HepG2 (cell line): ENCODE measurements at regions not wholly inside any gene's neighbourhood (a gene's known extent, or its start where the extent isn't known, plus 50 kb on each side); places are given as distances from the start of the nearest gene placed in this dataset.
"Not testable (repeated sequence)": the region's sequence is repeated elsewhere in the genome, so short reads cannot be mapped to it uniquely, and the experiment has no call there.

Experiments
- ATAC-seq: fragments of 200-7000 bp; cut with Tn5 transposase; 3 replicates; pipeline ENCODE4 v1.9.1; 2020; ENCODE audit warnings: mild to moderate bottlenecking, moderate library complexity
- BruUV-seq: library from RNA; stranded (reverse); fragments of 400-500 nt; replicated peaks from 2 replicates; lab custom pipeline; 2021; lab: Mats Ljungman, UMichigan
- CTCF ChIA-PET: fragments of 300-600 bp; formaldehyde crosslinking; extraction: SDS; loops from one replicate; lab custom pipeline; 2021; ENCODE audit warnings: low total read pairs, inconsistent platforms, low intra/inter-chr PET ratio; lab: Yijun Ruan, JAX
- POLR2A ChIA-PET: fragments of 350-600 bp; sonication (Branson Sonifier 250); formaldehyde crosslinking; loops from one replicate; lab custom pipeline; 2020; ENCODE audit warnings: antibody characterized with exemption, inconsistent platforms; lab: Yijun Ruan, JAX
- DNase-seq: peaks from one replicate; pipeline ENCODE4 v3.0.0-alpha.2; 2015; ENCODE audit warnings: low spot score
- FAIRE-seq: peaks from 3 replicates; lab custom pipeline; 2011; peaks lifted over from hg19 to GRCh38; lab: Jason Lieb, UNC
- H2AFZ ChIP-seq: one replicate; pipeline ENCODE4 v1.6.1; 2011; ENCODE audit warnings: low read length, inconsistent platforms
- H3K27ac ChIP-seq: fragments of 300-600 bp; 3 replicates; pipeline ENCODE4 v1.8.0; 2011; ENCODE audit warnings: mixed run types, mild to moderate bottlenecking, mixed read lengths, low read length, inconsistent platforms; ENCODE audit not compliant: insufficient read depth; ENCODE audit errors: extremely low read length
- H3K27me3 ChIP-seq, 2 experiments: fragments of 200-600 bp in 1 of 2; 2 replicates in 1 of 2; 3 replicates in 1 of 2; pipeline versions ENCODE4 v1.6.0 to v1.8.0; 2011; ENCODE audit warnings: low read length in 2 of 2, mild to moderate bottlenecking in 2 of 2, moderate library complexity in 2 of 2, inconsistent platforms in 1 of 2; ENCODE audit not compliant: insufficient read depth in 2 of 2, control insufficient read depth in 1 of 2
- H3K36me3 ChIP-seq, 2 experiments: fragments of 200-600 bp in 1 of 2; replicated peaks in 1 of 2; 2 replicates in 1 of 2; 3 replicates in 1 of 2; pipeline versions ENCODE4 v1.5.1 to v1.8.0; 2011; ENCODE audit warnings: low read length in 2 of 2, inconsistent platforms in 1 of 2; ENCODE audit not compliant: insufficient read depth in 2 of 2, control insufficient read depth in 1 of 2
- H3K4me1 ChIP-seq: 2 replicates; pipeline ENCODE4 v1.5.1; 2012; ENCODE audit warnings: low read length, inconsistent platforms; ENCODE audit not compliant: insufficient read depth
- H3K4me2 ChIP-seq: 2 replicates; pipeline ENCODE4 v1.6.0; 2011; ENCODE audit warnings: low read depth, low read length, inconsistent platforms
- H3K4me3 ChIP-seq, 3 experiments: fragments of 200-600 bp in 1 of 3; sonication (generic), shearing (Covaris generic) in 1 of 3; replicated peaks in 1 of 3; 2 replicates each; pipeline ENCODE4 v1.5.1; 2011 to 2016; ENCODE audit warnings: low read length in 3 of 3, inconsistent platforms in 2 of 3, low read depth in 2 of 3, mild to moderate bottlenecking in 2 of 3, control low read depth in 1 of 3, mixed read lengths in 1 of 3; ENCODE audit not compliant: insufficient read depth in 1 of 3
- H3K79me2 ChIP-seq: one replicate; pipeline ENCODE4 v1.6.1; 2011; ENCODE audit warnings: low read length, inconsistent platforms; ENCODE audit not compliant: insufficient read depth
- H3K9ac ChIP-seq: 2 replicates; pipeline ENCODE4 v1.6.0; 2011; ENCODE audit warnings: mild to moderate bottlenecking, low read depth, low read length, inconsistent platforms; ENCODE audit not compliant: insufficient read depth
- H3K9me3 ChIP-seq: 2 replicates; pipeline ENCODE4 v1.5.1; 2012; ENCODE audit warnings: mild to moderate bottlenecking, low read length
- H4K20me1 ChIP-seq: 2 replicates; pipeline ENCODE4 v1.6.0; 2011; ENCODE audit warnings: inconsistent platforms, mild to moderate bottlenecking, low read length, moderate library complexity; ENCODE audit not compliant: insufficient read depth
- AGO2 ChIP-seq: fragments of 200-400 bp; formaldehyde crosslinking; optimal IDR thresholded peaks from 2 replicates; pipeline ENCODE3; 2017; ENCODE audit warnings: mild to moderate bottlenecking, low read depth, low read length, moderate library complexity
- BRD4 ChIP-seq: sonication (generic); formaldehyde crosslinking; IDR thresholded peaks from 2 replicates; pipeline ENCODE4 v1.4.0; 2020; ENCODE audit warnings: missing genetic modification reagents
- GTF3A ChIP-seq: sonication (generic); formaldehyde crosslinking; conservative IDR thresholded peaks from 2 replicates; pipeline ENCODE4 v1.4.0; 2020; ENCODE audit warnings: mild to moderate bottlenecking, missing genetic modification reagents
- KLF6 ChIP-seq: IDR thresholded peaks from 2 replicates; pipeline ENCODE4 v1.8.0; 2016; ENCODE audit warnings: missing biosample characterization, missing genetic modification reagents
- MLLT10 ChIP-seq: sonication (generic); formaldehyde crosslinking; IDR thresholded peaks from 2 replicates; pipeline ENCODE4 v1.4.0; 2020; ENCODE audit warnings: missing genetic modification reagents
- PATZ1 ChIP-seq: sonication (generic); formaldehyde crosslinking; IDR thresholded peaks from 2 replicates; pipeline ENCODE4 v1.4.0; 2020; ENCODE audit warnings: missing genetic modification reagents
- RBFOX2 ChIP-seq: fragments of 200-400 bp; formaldehyde crosslinking; IDR thresholded peaks from 2 replicates; pipeline ENCODE4 v1.6.1; 2017; ENCODE audit warnings: low read depth, mild to moderate bottlenecking, low read length
- SIN3B ChIP-seq: fragments of 150-350 bp; IDR thresholded peaks from 2 replicates; pipeline ENCODE4 v1.6.1; 2014; ENCODE audit warnings: low read length
- TCF12 ChIP-seq, 2 experiments: fragments of 450-650 bp in 1 of 2; sonication (generic) in 1 of 2; formaldehyde crosslinking in 1 of 2; IDR thresholded peaks; 2 replicates each; pipeline versions ENCODE4 v1.6.1 to v1.8.0; 2017 to 2022; ENCODE audit warnings: antibody characterized with exemption in 1 of 2, mild to moderate bottlenecking in 1 of 2, missing genetic modification reagents in 1 of 2, moderate library complexity in 1 of 2
- WIZ ChIP-seq: sonication (generic); formaldehyde crosslinking; IDR thresholded peaks from 2 replicates; pipeline ENCODE4 v1.5.1; 2020; ENCODE audit warnings: mild to moderate bottlenecking, missing genetic modification reagents
- ZNF710 ChIP-seq: sonication (generic); formaldehyde crosslinking; IDR thresholded peaks from 2 replicates; pipeline ENCODE4 v1.5.0; 2020; ENCODE audit warnings: mild to moderate bottlenecking, missing genetic modification reagents, borderline replicate concordance
- ZNF740 ChIP-seq: sonication (generic); formaldehyde crosslinking; IDR thresholded peaks from 2 replicates; pipeline ENCODE4 v1.4.0; 2020; ENCODE audit warnings: missing genetic modification reagents
- ZNF775 ChIP-seq: sonication (generic); formaldehyde crosslinking; IDR thresholded peaks from 2 replicates; pipeline ENCODE4 v1.4.0; 2020; ENCODE audit warnings: missing genetic modification reagents, mild to moderate bottlenecking, moderate library complexity, borderline replicate concordance
- WGBS: methylation state at CpG from one replicate; pipeline ENCODE4 v1.1.6; 2017; ENCODE audit warnings: low lambda C conversion rate; 5-methylcytosine and 5-hydroxymethylcytosine counted together
- in situ Hi-C: cut with HindIII; loops from 2 replicates; pipeline ENCODE4 v1.10.0; 2017; ENCODE audit warnings: low pct_unique_long_range_greater_than_20kb; ENCODE audit not compliant: extremely low pct_ligation_motif_present
- intact Hi-C: fragments of 100-400 bp; cut with micrococcal nuclease; formaldehyde crosslinking; loops from one replicate; pipeline ENCODE4 v1.10.0; 2022; ENCODE audit not compliant: unreplicated experiment

GRCh38 chr4:107333518-107333917 lies 297.4 kb upstream of the DKK2 start (continued):
- TF ChIP-seq PATZ1 (CRISPR knock-in tag) (no peak), ZNF775 (CRISPR knock-in tag) (no peak), KLF6 (CRISPR knock-in tag) (no peak), AGO2 (no peak)

- H3K4me1 ChIP-seq, H3K79me2 ChIP-seq, H3K36me3 ChIP-seq, intact Hi-C loops, H3K9ac ChIP-seq, CTCF ChIA-PET, POLR2A ChIA-PET, ATAC-seq, H2AFZ ChIP-seq, H3K9me3 ChIP-seq, FAIRE-seq, DNase-seq, H3K27ac ChIP-seq, H3K4me2 ChIP-seq, H3K4me3 ChIP-seq, BruUV-seq, H4K20me1 ChIP-seq, H3K27me3 ChIP-seq, in situ Hi-C loops: not testable (repeated sequence)
- 0% methylated on average over 1 of the region's 1 CpG for WGBS
Measured at GRCh38 chr4:107332656-107333055, 296.5 kb upstream of the DKK2 start.

GRCh38 chr4:107330916-107331315 lies 294.8 kb upstream of the DKK2 start:
- no peak overlapping the region for H3K4me3 ChIP-seq
- no peak for ATAC-seq
- no peak overlapping the region for H3K27ac ChIP-seq
- FAIRE-seq = no peak
- CTCF ChIA-PET = no interaction called here
- H3K9me3 ChIP-seq = no peaks in the 10 kb centered on the region
- H3K79me2 ChIP-seq = no peaks in the 10 kb centered on the region
- no peak overlapping the region for H3K9ac ChIP-seq
- intact Hi-C loops = no loop called here
- no peaks in the 10 kb centered on the region for H4K20me1 ChIP-seq
- peaks cover 10% of the 10 kb centered on the region; the same call in 1 of the 2 replicates for H3K4me1 ChIP-seq
- POLR2A ChIA-PET = no interaction called here
- no peaks in the 10 kb centered on the region for H3K27me3 ChIP-seq
- no peak for DNase-seq
- H3K4me2 ChIP-seq = no peak overlapping the region
- no peak overlapping the region for H2AFZ ChIP-seq
- BruUV-seq = no TSS peak
- in situ Hi-C loops = no loop called here
- no peaks in the 10 kb centered on the region for H3K36me3 ChIP-seq
- no peak for TF ChIP-seq TCF12 (IDR thresholded peaks at IDR 0.05)
- no peak for TF ChIP-seq TCF12 (CRISPR knock-in tag; IDR thresholded peaks at IDR 0.05)
- TF ChIP-seq SIN3B = no peak
- no peak for TF ChIP-seq GTF3A (CRISPR knock-in tag)
- no peak for TF ChIP-seq MLLT10 (CRISPR knock-in tag)
- no peak for TF ChIP-seq RBFOX2
- TF ChIP-seq BRD4 = no peak
- TF ChIP-seq ZNF740 (CRISPR knock-in tag) = no peak
- no peak for TF ChIP-seq ZNF710 (CRISPR knock-in tag)
- no peak for TF ChIP-seq WIZ (CRISPR knock-in tag)
